H9 (cell line): ENCODE measurements at regions not wholly inside any gene's neighbourhood (a gene's known extent, or its start where the extent isn't known, plus 50 kb on each side); places are given as distances from the start of the nearest gene placed in this dataset.

Source experiments
- DNase-seq: peaks from one replicate; pipeline ENCODE4 v3.0.0-alpha.2; 2017
- H2AFZ ChIP-seq: one replicate; pipeline ENCODE4 v1.6.1; 2013; ENCODE audit warnings: mild to moderate bottlenecking, low read length, control low read depth, moderate library complexity
- H2AK5ac ChIP-seq: 2 replicates; pipeline ENCODE4 v1.6.1; 2013; ENCODE audit warnings: low read length, control low read depth, mixed read lengths; ENCODE audit not compliant: insufficient read length
- H2BK120ac ChIP-seq: one replicate; pipeline ENCODE4 v1.6.1; 2013; ENCODE audit warnings: low read depth, mild to moderate bottlenecking, low read length, control low read depth, inconsistent platforms; ENCODE audit not compliant: poor library complexity, severe bottlenecking
- H2BK12ac ChIP-seq: 2 replicates; pipeline ENCODE4 v1.6.1; 2013; ENCODE audit warnings: low read length, control low read depth, mixed read lengths, low read depth; ENCODE audit not compliant: insufficient read length
- H2BK15ac ChIP-seq: 2 replicates; pipeline ENCODE4 v1.6.1; 2013; ENCODE audit warnings: low read depth, low read length, control low read depth
- H2BK20ac ChIP-seq: one replicate; pipeline ENCODE4 v1.6.1; 2013; ENCODE audit warnings: low read depth, mild to moderate bottlenecking, low read length, control low read depth, inconsistent platforms; ENCODE audit not compliant: poor library complexity, severe bottlenecking
- H2BK5ac ChIP-seq: 2 replicates; pipeline ENCODE4 v1.6.1; 2013; ENCODE audit warnings: low read length, control low read depth, mixed read lengths; ENCODE audit not compliant: insufficient read length
- H3K14ac ChIP-seq: 2 replicates; pipeline ENCODE4 v1.6.1; 2013; ENCODE audit warnings: low read length, control low read depth; ENCODE audit not compliant: insufficient read depth
- H3K18ac ChIP-seq: 2 replicates; pipeline ENCODE4 v1.6.1; 2013; ENCODE audit warnings: low read depth, mild to moderate bottlenecking, mixed read lengths, low read length, control low read depth; ENCODE audit not compliant: insufficient read length
- H3K23ac ChIP-seq: 2 replicates; pipeline ENCODE4 v1.6.1; 2013; ENCODE audit warnings: low read length, control low read depth, mixed read lengths, low read depth; ENCODE audit not compliant: insufficient read length
- H3K23me2 ChIP-seq: 2 replicates; pipeline ENCODE4 v1.6.1; 2013; ENCODE audit warnings: low read depth, mild to moderate bottlenecking, mixed read lengths, low read length, control low read depth; ENCODE audit not compliant: insufficient read length, poor library complexity, severe bottlenecking
- H3K27ac ChIP-seq: 2 replicates; pipeline ENCODE4 v1.5.1; 2013; ENCODE audit warnings: low read length, control low read depth, mixed read lengths, low read depth; ENCODE audit not compliant: insufficient read length
- H3K27me3 ChIP-seq: 2 replicates; pipeline ENCODE4 v1.6.1; 2013; ENCODE audit warnings: low read length, control low read depth, inconsistent platforms; ENCODE audit not compliant: insufficient read depth
- H3K4ac ChIP-seq: 2 replicates; pipeline ENCODE4 v1.6.1; 2013; ENCODE audit warnings: low read depth, mild to moderate bottlenecking, control low read depth, inconsistent platforms, low read length, moderate library complexity
- H3K4me1 ChIP-seq: 2 replicates; pipeline ENCODE4 v1.6.1; 2013; ENCODE audit warnings: low read length, control low read depth, inconsistent platforms; ENCODE audit not compliant: insufficient read depth
- H3K4me2 ChIP-seq: 2 replicates; pipeline ENCODE4 v1.6.1; 2013; ENCODE audit warnings: low read length, control low read depth, mixed read lengths; ENCODE audit not compliant: insufficient read length, insufficient read depth
- H3K56ac ChIP-seq: 2 replicates; pipeline ENCODE4 v1.6.1; 2013; ENCODE audit warnings: low read depth, mild to moderate bottlenecking, mixed read lengths, low read length, control low read depth; ENCODE audit not compliant: insufficient read length
- H3K79me1 ChIP-seq: 2 replicates; pipeline ENCODE4 v1.6.1; 2013; ENCODE audit warnings: low read depth, mild to moderate bottlenecking, moderate library complexity, low read length, control low read depth, inconsistent platforms; ENCODE audit not compliant: insufficient read depth, poor library complexity, severe bottlenecking
- H3K79me2 ChIP-seq: 2 replicates; pipeline ENCODE4 v1.6.1; 2013; ENCODE audit warnings: low read length, control low read depth, inconsistent platforms; ENCODE audit not compliant: insufficient read depth
- H3K9ac ChIP-seq: 2 replicates; pipeline ENCODE4 v1.6.1; 2013; ENCODE audit warnings: low read length, control low read depth, mixed read lengths; ENCODE audit not compliant: insufficient read length; ENCODE audit errors: extremely low read depth
- H3K9me3 ChIP-seq: one replicate; pipeline ENCODE4 v1.6.1; 2013; ENCODE audit warnings: low read depth, low read length, inconsistent platforms; ENCODE audit not compliant: control insufficient read depth
- H3T11ph ChIP-seq: one replicate; pipeline ENCODE4 v1.6.1; 2013; ENCODE audit warnings: mild to moderate bottlenecking, low read length, control low read depth, inconsistent platforms
- H4K20me1 ChIP-seq: one replicate; pipeline ENCODE4 v1.6.1; 2013; ENCODE audit not compliant: control insufficient read depth, insufficient read length, insufficient read depth
- H4K5ac ChIP-seq: 2 replicates; pipeline ENCODE4 v1.6.1; 2013; ENCODE audit warnings: low read depth, mild to moderate bottlenecking, mixed read lengths, low read length, control low read depth; ENCODE audit not compliant: insufficient read length
- H4K8ac ChIP-seq: replicated peaks from 2 replicates; pipeline ENCODE4 v1.6.1; 2013; ENCODE audit warnings: low read length, control low read depth, mixed read lengths, low read depth; ENCODE audit not compliant: insufficient read length
- H4K91ac ChIP-seq: 2 replicates; pipeline ENCODE4 v1.6.1; 2013; ENCODE audit warnings: low read depth, mild to moderate bottlenecking, moderate library complexity, mixed read lengths, low read length, control low read depth; ENCODE audit not compliant: insufficient read length
- H3K27ac Mint-ChIP-seq, 3 experiments: 2 replicates in 2 of 3; 3 replicates in 1 of 3; pipeline ENCODE4 v1.8.0; 2020 to 2021; ENCODE audit warnings: mixed read lengths in 3 of 3, mild to moderate bottlenecking in 1 of 3, moderate library complexity in 1 of 3
- H3K27me3 Mint-ChIP-seq: 2 replicates; pipeline ENCODE4 v1.8.0; 2021; ENCODE audit warnings: low read depth, mild to moderate bottlenecking, moderate library complexity, mixed read lengths
- H3K36me3 Mint-ChIP-seq, 3 experiments: 2 replicates in 2 of 3; 3 replicates in 1 of 3; pipeline ENCODE4 v1.8.0; 2020 to 2021; ENCODE audit warnings: low read depth in 3 of 3, mixed read lengths in 3 of 3; ENCODE audit not compliant: insufficient read depth in 1 of 3
- H3K4me1 Mint-ChIP-seq, 2 experiments: 2 replicates each; pipeline ENCODE4 v1.8.0; 2020; ENCODE audit warnings: mixed read lengths in 2 of 2
- H3K4me3 Mint-ChIP-seq, 2 experiments: 2 replicates in 1 of 2; 3 replicates in 1 of 2; pipeline ENCODE4 v1.8.0; 2020 to 2021; ENCODE audit warnings: mild to moderate bottlenecking in 2 of 2, mixed read lengths in 2 of 2, moderate library complexity in 1 of 2
- H3K9me3 Mint-ChIP-seq, 2 experiments: 2 replicates in 1 of 2; 3 replicates in 1 of 2; pipeline ENCODE4 v1.8.0; 2020; ENCODE audit warnings: mild to moderate bottlenecking in 2 of 2, mixed read lengths in 2 of 2, moderate library complexity in 1 of 2
- CTCF ChIP-seq: fragments of 200-600 bp; sonication (generic); conservative IDR thresholded peaks from 3 replicates; pipeline ENCODE4 v1.8.0; 2021; ENCODE audit warnings: antibody characterized with exemption, mild to moderate bottlenecking
- WGBS: extraction: QIAGEN DNeasy Blood & Tissue Kit; methylation state at CpG from one replicate; pipeline ENCODE4 v1.1.7; 2013; ENCODE audit warnings: missing lambda C conversion rate, low lambda C conversion rate, mixed read lengths; ENCODE audit not compliant: insufficient read length; ENCODE audit errors: extremely low coverage; 5-methylcytosine and 5-hydroxymethylcytosine counted together

DNA sequence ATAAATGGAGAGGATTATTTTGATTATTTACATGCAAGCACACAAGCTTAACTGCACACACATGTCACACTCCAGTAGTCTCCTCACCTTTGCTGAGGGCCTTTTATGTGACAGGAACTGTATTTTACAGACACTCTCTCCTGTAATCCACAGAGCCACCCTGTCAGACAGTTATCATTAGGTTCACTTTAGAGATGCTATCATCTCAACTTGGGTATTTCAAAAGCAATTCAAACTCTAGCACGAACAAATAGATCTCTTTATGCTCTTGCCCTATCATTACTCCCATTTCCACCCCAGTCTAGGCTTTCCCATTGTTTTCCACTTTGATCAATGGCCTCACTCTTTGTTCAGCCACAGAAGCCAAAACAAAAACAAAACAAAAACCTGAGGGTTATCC is 281.2 kb upstream of the EPHA4 start:
- H2BK120ac ChIP-seq: no peak overlapping the region
- no peak overlapping the region for H3K4me2 ChIP-seq
- H3T11ph ChIP-seq: no peak overlapping the region
- H4K8ac ChIP-seq: no peak overlapping the region
- Mint-ChIP-seq H3K9me3 (no peaks in the 10 kb centered on the region; a peak in 1 of 5 replicates), H3K27ac (no peak overlapping the region), H3K36me3 (no peaks in the 10 kb centered on the region), H3K27me3 (no peaks in the 10 kb centered on the region), H3K4me1 (peaks cover 0 to 13% of the 10 kb centered on the region in 2 experiments; a peak in 2 of 4 replicates), H3K4me3 (no peak overlapping the region)
- no peak overlapping the region for H3K56ac ChIP-seq
- no peak overlapping the region for H3K27ac ChIP-seq
- no peak overlapping the region for H3K18ac ChIP-seq
- H3K79me2 ChIP-seq: no peaks in the 10 kb centered on the region
- no peaks in the 10 kb centered on the region for H3K23me2 ChIP-seq
- no CpG with 5 or more reads among the region's 1 CpG for WGBS
- H3K4me1 ChIP-seq: no peaks in the 10 kb centered on the region
- no peaks in the 10 kb centered on the region for H3K79me1 ChIP-seq
- H4K5ac ChIP-seq: no peak overlapping the region
- no peaks in the 10 kb centered on the region for H3K27me3 ChIP-seq
- no peak overlapping the region for H4K91ac ChIP-seq
- no peak overlapping the region for H2AFZ ChIP-seq
- H2BK20ac ChIP-seq: no peak overlapping the region
- no peak overlapping the region for H2BK12ac ChIP-seq
- H2BK15ac ChIP-seq: no peak overlapping the region
- no peaks in the 10 kb centered on the region for H4K20me1 ChIP-seq
- no peak overlapping the region for H3K23ac ChIP-seq
- no peak overlapping the region for H3K4ac ChIP-seq
- no peak for DNase-seq
- no peak overlapping the region for H3K9ac ChIP-seq
- H3K14ac ChIP-seq: no peak overlapping the region
- H3K9me3 ChIP-seq: no peaks in the 10 kb centered on the region
- TF ChIP-seq CTCF: no peak
- H2BK5ac ChIP-seq: no peak overlapping the region
- H2AK5ac ChIP-seq: no peak overlapping the region
